ENCODE measurements at regions not wholly inside any gene's neighbourhood (a gene's known extent, or its start where the extent isn't known, plus 50 kb on each side); places are given as distances from the start of the nearest gene placed in this dataset.

GRCh38 chr12:38961683-38962082 is 56.3 kb upstream of the CPNE8 start:
- no peak for TF ChIP-seq CTCF (IDR thresholded peaks at IDR 0.05; ENCODE audit: insufficient read depth, low read length, severe bottlenecking)
- H3K36me3 ChIP-seq (ENCODE audit: control insufficient read depth, insufficient read depth, low read length): no peaks in the 10 kb centered on the region
- FAIRE-seq (no peak), DNase-seq (ENCODE audit: low read depth) (no peak)
- no peaks in the 10 kb centered on the region for H3K27me3 ChIP-seq (ENCODE audit: control insufficient read depth, insufficient read depth, low read length)
- no peak overlapping the region for H3K4me3 ChIP-seq (ENCODE audit: low read depth, low read length)

GRCh38 chr12:38961012-38961411 is 55.6 kb upstream of the CPNE8 start:
- no peak for TF ChIP-seq CTCF (IDR thresholded peaks at IDR 0.05; ENCODE audit: insufficient read depth, low read length, severe bottlenecking)
- H3K36me3 ChIP-seq (ENCODE audit: control insufficient read depth, insufficient read depth, low read length): no peaks in the 10 kb centered on the region
- H3K27me3 ChIP-seq (ENCODE audit: control insufficient read depth, insufficient read depth, low read length): no peaks in the 10 kb centered on the region
- DNase-seq (ENCODE audit: low read depth) (no peak), FAIRE-seq (no peak)
- no peak overlapping the region for H3K4me3 ChIP-seq (ENCODE audit: low read depth, low read length)

- no peak for TF ChIP-seq CTCF (IDR thresholded peaks at IDR 0.05; ENCODE audit: insufficient read depth, low read length, severe bottlenecking)
- Histone ChIP-seq H3K27me3 (ENCODE audit: control insufficient read depth, insufficient read depth, low read length) (no peaks in the 10 kb centered on the region), H3K4me3 (ENCODE audit: low read depth, low read length) (no peak overlapping the region), H3K36me3 (ENCODE audit: control insufficient read depth, insufficient read depth, low read length) (no peaks in the 10 kb centered on the region)
- DNase-seq (ENCODE audit: low read depth) (peak; percentile 70), FAIRE-seq (no peak)
Measured at GRCh38 chr12:38956337-38956736, 50.9 kb upstream of the CPNE8 start.

Measured in bronchial epithelial cell (primary cell).